ENCODE measurements at regions not wholly inside any gene's neighbourhood (a gene's known extent, or its start where the extent isn't known, plus 50 kb on each side); places are given as distances from the start of the nearest gene placed in this dataset.

GRCh38 chr13:79851318-79851717 is 370.4 kb downstream of the NDFIP2 start:
- no peak overlapping the region for H4K5ac ChIP-seq (ENCODE audit: insufficient read length, low read depth, low read length)
- no peak for TF ChIP-seq CTCF (conservative IDR thresholded peaks at IDR 0.05)
- H2BK20ac ChIP-seq (ENCODE audit: low read depth, low read length, poor library complexity, severe bottlenecking) = no peak overlapping the region
- no peak overlapping the region for H2BK12ac ChIP-seq (ENCODE audit: insufficient read length, low read depth, low read length)
- H3K23ac ChIP-seq (ENCODE audit: insufficient read length, low read depth, low read length) = no peak overlapping the region
- H3K18ac ChIP-seq (ENCODE audit: insufficient read length, low read depth, low read length) = no peak overlapping the region
- H2AFZ ChIP-seq (ENCODE audit: low read length) = no peak overlapping the region
- DNase-seq = no peak
- H3K27me3 Mint-ChIP-seq (ENCODE audit: low read depth) = no peaks in the 10 kb centered on the region
- no peak overlapping the region for H3K14ac ChIP-seq (ENCODE audit: insufficient read depth, low read length)
- no peaks in the 10 kb centered on the region for H3K9me3 Mint-ChIP-seq
- H3K23me2 ChIP-seq (ENCODE audit: insufficient read length, low read depth, low read length, poor library complexity, severe bottlenecking) = no peaks in the 10 kb centered on the region
- H2BK5ac ChIP-seq (ENCODE audit: insufficient read length, low read length) = no peak overlapping the region
- H3K27ac ChIP-seq (ENCODE audit: insufficient read length, low read depth, low read length) = no peak overlapping the region
- H4K91ac ChIP-seq (ENCODE audit: insufficient read length, low read depth, low read length) = no peak overlapping the region
- H3T11ph ChIP-seq (ENCODE audit: low read length) = no peak overlapping the region
- H4K20me1 ChIP-seq (ENCODE audit: control insufficient read depth, insufficient read depth, insufficient read length) = no peaks in the 10 kb centered on the region
- no peaks in the 10 kb centered on the region for H3K9me3 ChIP-seq (ENCODE audit: control insufficient read depth, low read depth, low read length)
- H2BK120ac ChIP-seq (ENCODE audit: low read depth, low read length, poor library complexity, severe bottlenecking) = no peak overlapping the region
- no peaks in the 10 kb centered on the region for H3K79me1 ChIP-seq (ENCODE audit: insufficient read depth, low read depth, low read length, poor library complexity, severe bottlenecking)
- no peak overlapping the region for H2BK15ac ChIP-seq (ENCODE audit: low read depth, low read length)
- H3K27me3 ChIP-seq (ENCODE audit: insufficient read depth, low read length) = no peaks in the 10 kb centered on the region
- no peak overlapping the region for H3K9ac ChIP-seq (ENCODE audit: extremely low read depth, insufficient read length, low read length)
- H3K4me2 ChIP-seq (ENCODE audit: insufficient read depth, insufficient read length, low read length) = no peak overlapping the region
- no peak overlapping the region for H3K4me3 Mint-ChIP-seq
- no peak overlapping the region for H2AK5ac ChIP-seq (ENCODE audit: insufficient read length, low read length)
- H3K4me1 Mint-ChIP-seq = peaks cover 11 to 17% of the 10 kb centered on the region in 2 experiments
- H4K8ac ChIP-seq (replicated peaks; ENCODE audit: insufficient read length, low read depth, low read length) = no peak overlapping the region
- H3K56ac ChIP-seq (ENCODE audit: insufficient read length, low read depth, low read length) = no peak overlapping the region
- H3K27ac Mint-ChIP-seq = no peak overlapping the region
- no peaks in the 10 kb centered on the region for H3K79me2 ChIP-seq (ENCODE audit: insufficient read depth, low read length)
- no peaks in the 10 kb centered on the region; the same call in 1 of the 2 replicates for H3K4me1 ChIP-seq (ENCODE audit: insufficient read depth, low read length)
- no peaks in the 10 kb centered on the region; a peak in 1 of 7 replicates for H3K36me3 Mint-ChIP-seq (ENCODE audit: insufficient read depth in 1 of 3, low read depth in 3 of 3)
- no peak overlapping the region for H3K4ac ChIP-seq (ENCODE audit: low read depth, low read length)
